K562 (cell line): ENCODE measurements at regions not wholly inside any gene's neighbourhood (a gene's known extent, or its start where the extent isn't known, plus 50 kb on each side); places are given as distances from the start of the nearest gene placed in this dataset.
A peak's percentile ranks its signal among the peaks of the same experiment; 100 is the strongest.

Experiments used
- ARID2 ChIP-seq: fragments of 450-650 bp; IDR thresholded peaks from 2 replicates; pipeline ENCODE4 v1.6.1; 2017; ENCODE audit warnings: antibody characterized with exemption, mild to moderate bottlenecking
- GABPB1 ChIP-seq: sonication (generic); formaldehyde crosslinking; IDR thresholded peaks from 2 replicates; pipeline ENCODE4 v1.8.0; 2022; ENCODE audit warnings: mild to moderate bottlenecking, missing genetic modification reagents
- HDAC6 ChIP-seq: IDR thresholded peaks from 2 replicates; pipeline ENCODE4 v1.6.1; 2012; ENCODE audit warnings: low read depth, mild to moderate bottlenecking, control low read depth, inconsistent platforms, low read length, moderate library complexity
- KAT2B ChIP-seq: IDR thresholded peaks from one replicate; pipeline ENCODE4 v1.6.1; 2012; ENCODE audit warnings: low read depth, mild to moderate bottlenecking, control low read depth, inconsistent platforms, low read length, moderate library complexity
- MEIS2 ChIP-seq: fragments of 450-650 bp; IDR thresholded peaks from 2 replicates; pipeline ENCODE4 v1.6.1; 2014; ENCODE audit warnings: mild to moderate bottlenecking; ENCODE audit not compliant: partially characterized antibody
- NR1H2 ChIP-seq: sonication (generic); formaldehyde crosslinking; IDR thresholded peaks from 2 replicates; pipeline ENCODE4 v1.4.0; 2020; ENCODE audit warnings: mild to moderate bottlenecking, missing genetic modification reagents
- PHF21A ChIP-seq: fragments of 450-650 bp; IDR thresholded peaks from 2 replicates; pipeline ENCODE4 v1.6.1; 2017; ENCODE audit warnings: low read depth, borderline replicate concordance
- PHF8 ChIP-seq: fragments of 200-600 bp; sonication (generic); IDR thresholded peaks from 2 replicates; pipeline ENCODE4 v1.6.1; 2012; ENCODE audit warnings: mixed run types, mild to moderate bottlenecking, inconsistent platforms, low read length, moderate library complexity, borderline replicate concordance
- PTBP1 ChIP-seq: fragments of 200-400 bp; formaldehyde crosslinking; IDR thresholded peaks from 2 replicates; pipeline ENCODE4 v1.6.1; 2017; ENCODE audit warnings: low read depth, low read length
- SUPT5H ChIP-seq: fragments of 450-650 bp; IDR thresholded peaks from 2 replicates; pipeline ENCODE4 v1.6.1; 2016
- TEAD2 ChIP-seq: fragments of 450-650 bp; IDR thresholded peaks from 2 replicates; pipeline ENCODE4 v1.6.1; 2016; ENCODE audit warnings: missing genetic modification characterization, control low read depth, missing compliant biosample characterization
- TFAP4 ChIP-seq: sonication (generic); formaldehyde crosslinking; IDR thresholded peaks from 2 replicates; pipeline ENCODE4 v1.8.0; 2022; ENCODE audit warnings: missing genetic modification reagents, mild to moderate bottlenecking, moderate library complexity, borderline replicate concordance
- ZBTB8A ChIP-seq: fragments of 450-650 bp; IDR thresholded peaks from 2 replicates; pipeline ENCODE4 v1.6.1; 2018; ENCODE audit warnings: mild to moderate bottlenecking, moderate library complexity; ENCODE audit not compliant: partially characterized antibody
- ZNF24 ChIP-seq: fragments of 450-650 bp; IDR thresholded peaks from 2 replicates; pipeline ENCODE4 v1.6.1; 2016
- TF ChIP-seq, protein P1 (sequence below): fragments of 250-450 bp; sonication (Bioruptor Pico); IDR thresholded peaks from 2 replicates; pipeline ENCODE4 v1.4.0; 2020; ENCODE audit warnings: mild to moderate bottlenecking, moderate library complexity, borderline replicate concordance
- TF ChIP-seq, protein P2 (sequence below): sonication (generic); formaldehyde crosslinking; IDR thresholded peaks from 2 replicates; pipeline ENCODE4 v1.8.0; 2022; ENCODE audit warnings: mild to moderate bottlenecking, missing genetic modification reagents
- TF ChIP-seq, protein P3 (sequence below): IDR thresholded peaks from 3 replicates; pipeline ENCODE4 v1.6.1; 2011; ENCODE audit warnings: borderline replicate concordance, mild to moderate bottlenecking, moderate library complexity; ENCODE audit not compliant: insufficient read length; ENCODE audit errors: extremely low read depth
- TF ChIP-seq, protein P4 (sequence below): fragments of 450-650 bp; formaldehyde crosslinking; IDR thresholded peaks from 2 replicates; pipeline ENCODE4 v1.4.0; 2022; ENCODE audit warnings: missing genetic modification characterization

- TF ChIP-seq, protein P1, sequence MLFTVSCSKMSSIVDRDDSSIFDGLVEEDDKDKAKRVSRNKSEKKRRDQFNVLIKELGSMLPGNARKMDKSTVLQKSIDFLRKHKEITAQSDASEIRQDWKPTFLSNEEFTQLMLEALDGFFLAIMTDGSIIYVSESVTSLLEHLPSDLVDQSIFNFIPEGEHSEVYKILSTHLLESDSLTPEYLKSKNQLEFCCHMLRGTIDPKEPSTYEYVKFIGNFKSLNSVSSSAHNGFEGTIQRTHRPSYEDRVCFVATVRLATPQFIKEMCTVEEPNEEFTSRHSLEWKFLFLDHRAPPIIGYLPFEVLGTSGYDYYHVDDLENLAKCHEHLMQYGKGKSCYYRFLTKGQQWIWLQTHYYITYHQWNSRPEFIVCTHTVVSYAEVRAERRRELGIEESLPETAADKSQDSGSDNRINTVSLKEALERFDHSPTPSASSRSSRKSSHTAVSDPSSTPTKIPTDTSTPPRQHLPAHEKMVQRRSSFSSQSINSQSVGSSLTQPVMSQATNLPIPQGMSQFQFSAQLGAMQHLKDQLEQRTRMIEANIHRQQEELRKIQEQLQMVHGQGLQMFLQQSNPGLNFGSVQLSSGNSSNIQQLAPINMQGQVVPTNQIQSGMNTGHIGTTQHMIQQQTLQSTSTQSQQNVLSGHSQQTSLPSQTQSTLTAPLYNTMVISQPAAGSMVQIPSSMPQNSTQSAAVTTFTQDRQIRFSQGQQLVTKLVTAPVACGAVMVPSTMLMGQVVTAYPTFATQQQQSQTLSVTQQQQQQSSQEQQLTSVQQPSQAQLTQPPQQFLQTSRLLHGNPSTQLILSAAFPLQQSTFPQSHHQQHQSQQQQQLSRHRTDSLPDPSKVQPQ, result no peak
- TF ChIP-seq ZNF24 (no peak), TEAD2 (no peak), ZBTB8A (no peak), PHF21A (no peak), HDAC6 (no peak), ARID2 (no peak), PTBP1 (no peak), TFAP4 (CRISPR knock-in tag) (no peak), SUPT5H (no peak), PHF8 (peak; percentile 21; the same call in 1 of the 2 replicates), GABPB1 (CRISPR knock-in tag) (no peak), NR1H2 (CRISPR knock-in tag) (no peak), MEIS2 (peak; percentile 58), KAT2B (no peak)
- TF ChIP-seq, protein P2, sequence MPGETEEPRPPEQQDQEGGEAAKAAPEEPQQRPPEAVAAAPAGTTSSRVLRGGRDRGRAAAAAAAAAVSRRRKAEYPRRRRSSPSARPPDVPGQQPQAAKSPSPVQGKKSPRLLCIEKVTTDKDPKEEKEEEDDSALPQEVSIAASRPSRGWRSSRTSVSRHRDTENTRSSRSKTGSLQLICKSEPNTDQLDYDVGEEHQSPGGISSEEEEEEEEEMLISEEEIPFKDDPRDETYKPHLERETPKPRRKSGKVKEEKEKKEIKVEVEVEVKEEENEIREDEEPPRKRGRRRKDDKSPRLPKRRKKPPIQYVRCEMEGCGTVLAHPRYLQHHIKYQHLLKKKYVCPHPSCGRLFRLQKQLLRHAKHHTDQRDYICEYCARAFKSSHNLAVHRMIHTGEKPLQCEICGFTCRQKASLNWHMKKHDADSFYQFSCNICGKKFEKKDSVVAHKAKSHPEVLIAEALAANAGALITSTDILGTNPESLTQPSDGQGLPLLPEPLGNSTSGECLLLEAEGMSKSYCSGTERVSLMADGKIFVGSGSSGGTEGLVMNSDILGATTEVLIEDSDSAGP (CRISPR knock-in tag), result no peak
- TF ChIP-seq, protein P3, sequence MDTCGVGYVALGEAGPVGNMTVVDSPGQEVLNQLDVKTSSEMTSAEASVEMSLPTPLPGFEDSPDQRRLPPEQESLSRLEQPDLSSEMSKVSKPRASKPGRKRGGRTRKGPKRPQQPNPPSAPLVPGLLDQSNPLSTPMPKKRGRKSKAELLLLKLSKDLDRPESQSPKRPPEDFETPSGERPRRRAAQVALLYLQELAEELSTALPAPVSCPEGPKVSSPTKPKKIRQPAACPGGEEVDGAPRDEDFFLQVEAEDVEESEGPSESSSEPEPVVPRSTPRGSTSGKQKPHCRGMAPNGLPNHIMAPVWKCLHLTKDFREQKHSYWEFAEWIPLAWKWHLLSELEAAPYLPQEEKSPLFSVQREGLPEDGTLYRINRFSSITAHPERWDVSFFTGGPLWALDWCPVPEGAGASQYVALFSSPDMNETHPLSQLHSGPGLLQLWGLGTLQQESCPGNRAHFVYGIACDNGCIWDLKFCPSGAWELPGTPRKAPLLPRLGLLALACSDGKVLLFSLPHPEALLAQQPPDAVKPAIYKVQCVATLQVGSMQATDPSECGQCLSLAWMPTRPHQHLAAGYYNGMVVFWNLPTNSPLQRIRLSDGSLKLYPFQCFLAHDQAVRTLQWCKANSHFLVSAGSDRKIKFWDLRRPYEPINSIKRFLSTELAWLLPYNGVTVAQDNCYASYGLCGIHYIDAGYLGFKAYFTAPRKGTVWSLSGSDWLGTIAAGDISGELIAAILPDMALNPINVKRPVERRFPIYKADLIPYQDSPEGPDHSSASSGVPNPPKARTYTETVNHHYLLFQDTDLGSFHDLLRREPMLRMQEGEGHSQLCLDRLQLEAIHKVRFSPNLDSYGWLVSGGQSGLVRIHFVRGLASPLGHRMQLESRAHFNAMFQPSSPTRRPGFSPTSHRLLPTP, result no peak
- TF ChIP-seq, protein P4, sequence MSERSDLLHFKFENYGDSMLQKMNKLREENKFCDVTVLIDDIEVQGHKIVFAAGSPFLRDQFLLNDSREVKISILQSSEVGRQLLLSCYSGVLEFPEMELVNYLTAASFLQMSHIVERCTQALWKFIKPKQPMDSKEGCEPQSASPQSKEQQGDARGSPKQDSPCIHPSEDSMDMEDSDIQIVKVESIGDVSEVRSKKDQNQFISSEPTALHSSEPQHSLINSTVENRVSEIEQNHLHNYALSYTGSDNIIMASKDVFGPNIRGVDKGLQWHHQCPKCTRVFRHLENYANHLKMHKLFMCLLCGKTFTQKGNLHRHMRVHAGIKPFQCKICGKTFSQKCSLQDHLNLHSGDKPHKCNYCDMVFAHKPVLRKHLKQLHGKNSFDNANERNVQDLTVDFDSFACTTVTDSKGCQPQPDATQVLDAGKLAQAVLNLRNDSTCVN, result no peak
Observed at GRCh38 chr5:138702166-138703077, 50.8 kb upstream of the CTNNA1 start (continued).
